Erythroblast (primary cell): ENCODE measurements at regions not wholly inside any gene's neighbourhood (a gene's known extent, or its start where the extent isn't known, plus 50 kb on each side); places are given as distances from the start of the nearest gene placed in this dataset.
"Not testable (repeated sequence)": the region's sequence is repeated elsewhere in the genome, so short reads cannot be mapped to it uniquely, and the experiment has no call there.

ENCODE experiments used
- GATA1 ChIP-seq: IDR thresholded peaks from 2 replicates; pipeline ENCODE4 v1.6.1; 2011; ENCODE audit warnings: low read depth, mild to moderate bottlenecking, control low read depth, low read length, moderate library complexity
- POLR2A ChIP-seq: IDR thresholded peaks from 2 replicates; pipeline ENCODE4 v1.6.1; 2011; ENCODE audit warnings: mild to moderate bottlenecking, low read length

GRCh38 chr5:18674212-18674611 lies 1040.0 kb downstream of the TAF11L14 start:
- TF ChIP-seq POLR2A, GATA1: not testable (repeated sequence)
